Effector memory CD8-positive, alpha-beta T cell (primary cell): ENCODE measurements at regions not wholly inside any gene's neighbourhood (a gene's known extent, or its start where the extent isn't known, plus 50 kb on each side); places are given as distances from the start of the nearest gene placed in this dataset.
"Not testable (repeated sequence)": the region's sequence is repeated elsewhere in the genome, so short reads cannot be mapped to it uniquely, and the experiment has no call there.

Experiments
- ATAC-seq: fragments of 150-1000 bp; cut with Tn5 transposase; replicated peaks from 2 replicates; pipeline ENCODE4 v1.10.0; 2021; ENCODE audit warnings: mild to moderate bottlenecking, moderate library complexity
- DNase-seq, 3 experiments: peaks; one replicate each; pipeline ENCODE4 v3.0.0; 2021
- H3K27ac Mint-ChIP-seq, 2 donors: one replicate each; pipeline ENCODE4 v1.8.0; 2022; ENCODE audit warnings: mild to moderate bottlenecking in 2 of 2, mixed read lengths in 2 of 2, moderate library complexity in 2 of 2
- H3K27me3 Mint-ChIP-seq, 2 donors: one replicate each; pipeline ENCODE4 v1.8.0; 2022; ENCODE audit warnings: mixed read lengths in 2 of 2
- H3K36me3 Mint-ChIP-seq: one replicate; pipeline ENCODE4 v1.8.0; 2022; ENCODE audit warnings: mild to moderate bottlenecking, moderate library complexity, mixed read lengths; ENCODE audit not compliant: insufficient read depth
- H3K4me1 Mint-ChIP-seq, 2 donors: one replicate each; pipeline ENCODE4 v1.8.0; 2022; ENCODE audit warnings: low read depth in 2 of 2, mixed read lengths in 2 of 2
- H3K4me3 Mint-ChIP-seq, 2 donors: one replicate each; pipeline ENCODE4 v1.8.0; 2022; ENCODE audit warnings: mild to moderate bottlenecking in 2 of 2, mixed read lengths in 2 of 2, moderate library complexity in 2 of 2
- H3K9me3 Mint-ChIP-seq, 2 donors: one replicate each; pipeline ENCODE4 v1.8.0; 2022; ENCODE audit warnings: mixed read lengths in 2 of 2

GRCh38 chr14:105742904-105743701 lies 216.7 kb downstream of the TMEM121 start:
- H3K27ac Mint-ChIP-seq, H3K4me3 Mint-ChIP-seq, DNase-seq, H3K36me3 Mint-ChIP-seq, ATAC-seq, H3K4me1 Mint-ChIP-seq, H3K9me3 Mint-ChIP-seq: not testable (repeated sequence)
- H3K27me3 Mint-ChIP-seq: peaks cover 21 to 36% of the 10 kb centered on the region in 2 donors

GRCh38 chr14:105744213-105744787 lies 217.9 kb downstream of the TMEM121 start:
- H3K4me3 Mint-ChIP-seq, ATAC-seq: not testable (repeated sequence)

GRCh38 chr14:105745433-105746123 lies 219.2 kb downstream of the TMEM121 start:
- H3K4me1 Mint-ChIP-seq: peaks cover 2 to 4% of the 10 kb centered on the region in 2 donors
- no peak for ATAC-seq
- no peaks in the 10 kb centered on the region for H3K9me3 Mint-ChIP-seq
- DNase-seq: no peak
- no peak overlapping the region for H3K27ac Mint-ChIP-seq
- no peak overlapping the region for H3K4me3 Mint-ChIP-seq
- peaks cover 26 to 39% of the 10 kb centered on the region in 2 donors for H3K27me3 Mint-ChIP-seq
- peaks cover 6% of the 10 kb centered on the region for H3K36me3 Mint-ChIP-seq

More at GRCh38 chr14:105744213-105744787, 217.9 kb downstream of the TMEM121 start:
- not testable (repeated sequence) for H3K27ac Mint-ChIP-seq, DNase-seq, H3K9me3 Mint-ChIP-seq, H3K4me1 Mint-ChIP-seq, H3K36me3 Mint-ChIP-seq
- peaks cover 22 to 39% of the 10 kb centered on the region in 2 donors for H3K27me3 Mint-ChIP-seq

GRCh38 chr14:105746124-105746514 lies 219.7 kb downstream of the TMEM121 start:
- Mint-ChIP-seq H3K27ac (peak overlapping the region in 1 of 2 donors; percentile 56), H3K4me1 (peaks cover 2 to 4% of the 10 kb centered on the region in 2 donors), H3K9me3 (no peaks in the 10 kb centered on the region), H3K36me3 (peaks cover 6% of the 10 kb centered on the region), H3K27me3 (peaks cover 28 to 39% of the 10 kb centered on the region in 2 donors), H3K4me3 (no peak overlapping the region)
- ATAC-seq (no peak), DNase-seq (no peak)

GRCh38 chr14:105746800-105747502 lies 220.6 kb downstream of the TMEM121 start:
- H3K4me1 Mint-ChIP-seq, H3K4me3 Mint-ChIP-seq, H3K9me3 Mint-ChIP-seq, ATAC-seq, H3K36me3 Mint-ChIP-seq, DNase-seq: not testable (repeated sequence)
- H3K27me3 Mint-ChIP-seq: peaks cover 28 to 39% of the 10 kb centered on the region in 2 donors
- peak overlapping the region in 1 of 2 donors; percentile 56 for H3K27ac Mint-ChIP-seq

- H3K36me3 Mint-ChIP-seq, H3K9me3 Mint-ChIP-seq, ATAC-seq, H3K4me3 Mint-ChIP-seq, H3K4me1 Mint-ChIP-seq, DNase-seq: not testable (repeated sequence)
- Mint-ChIP-seq H3K27ac (peak overlapping the region; percentile 57 to 64), H3K27me3 (peaks cover 28 to 39% of the 10 kb centered on the region in 2 donors)
Observed at GRCh38 chr14:105747503-105748203, 221.3 kb downstream of the TMEM121 start.

- Mint-ChIP-seq H3K4me1 (peaks cover 2 to 4% of the 10 kb centered on the region in 2 donors), H3K27ac (peak overlapping the region; percentile 57 to 64), H3K27me3 (peaks cover 28 to 39% of the 10 kb centered on the region in 2 donors), H3K36me3 (peaks cover 4% of the 10 kb centered on the region), H3K4me3 (no peak overlapping the region), H3K9me3 (no peaks in the 10 kb centered on the region)
- DNase-seq: no peak
- no peak for ATAC-seq
Observed at GRCh38 chr14:105748204-105748578, 221.8 kb downstream of the TMEM121 start.

GRCh38 chr14:105748710-105749109 lies 222.3 kb downstream of the TMEM121 start:
- not testable (repeated sequence) for H3K36me3 Mint-ChIP-seq, H3K27ac Mint-ChIP-seq, H3K9me3 Mint-ChIP-seq, H3K4me3 Mint-ChIP-seq, H3K4me1 Mint-ChIP-seq, ATAC-seq, DNase-seq
- peaks cover 28 to 39% of the 10 kb centered on the region in 2 donors for H3K27me3 Mint-ChIP-seq

GRCh38 chr14:105749870-105750541 lies 223.6 kb downstream of the TMEM121 start:
- DNase-seq, ATAC-seq, H3K9me3 Mint-ChIP-seq, H3K4me3 Mint-ChIP-seq, H3K36me3 Mint-ChIP-seq, H3K27ac Mint-ChIP-seq, H3K4me1 Mint-ChIP-seq: not testable (repeated sequence)
- H3K27me3 Mint-ChIP-seq: peaks cover 28 to 39% of the 10 kb centered on the region in 2 donors

- DNase-seq, H3K4me3 Mint-ChIP-seq, H3K9me3 Mint-ChIP-seq, H3K27ac Mint-ChIP-seq, ATAC-seq, H3K4me1 Mint-ChIP-seq, H3K36me3 Mint-ChIP-seq: not testable (repeated sequence)
- peaks cover 24 to 29% of the 10 kb centered on the region in 2 donors for H3K27me3 Mint-ChIP-seq
Observed at GRCh38 chr14:105751291-105751751, 224.9 kb downstream of the TMEM121 start.

GRCh38 chr14:105752420-105752819 lies 226.0 kb downstream of the TMEM121 start:
- not testable (repeated sequence) for DNase-seq, H3K4me1 Mint-ChIP-seq, H3K9me3 Mint-ChIP-seq, H3K36me3 Mint-ChIP-seq, H3K4me3 Mint-ChIP-seq, H3K27ac Mint-ChIP-seq, ATAC-seq
- H3K27me3 Mint-ChIP-seq: peaks cover 13 to 18% of the 10 kb centered on the region in 2 donors

GRCh38 chr14:105760691-105761344 lies 234.4 kb downstream of the TMEM121 start:
- H3K27ac Mint-ChIP-seq: no peak overlapping the region
- no peaks in the 10 kb centered on the region for H3K36me3 Mint-ChIP-seq
- DNase-seq (no peak), ATAC-seq (no peak)
- no peak overlapping the region for H3K4me3 Mint-ChIP-seq
- no peaks in the 10 kb centered on the region for H3K9me3 Mint-ChIP-seq
- no peaks in the 10 kb centered on the region for H3K4me1 Mint-ChIP-seq
- peaks cover 19 to 30% of the 10 kb centered on the region in 2 donors for H3K27me3 Mint-ChIP-seq
